ENCODE measurements at regions not wholly inside any gene's neighbourhood (a gene's known extent, or its start where the extent isn't known, plus 50 kb on each side); places are given as distances from the start of the nearest gene placed in this dataset.

DNA sequence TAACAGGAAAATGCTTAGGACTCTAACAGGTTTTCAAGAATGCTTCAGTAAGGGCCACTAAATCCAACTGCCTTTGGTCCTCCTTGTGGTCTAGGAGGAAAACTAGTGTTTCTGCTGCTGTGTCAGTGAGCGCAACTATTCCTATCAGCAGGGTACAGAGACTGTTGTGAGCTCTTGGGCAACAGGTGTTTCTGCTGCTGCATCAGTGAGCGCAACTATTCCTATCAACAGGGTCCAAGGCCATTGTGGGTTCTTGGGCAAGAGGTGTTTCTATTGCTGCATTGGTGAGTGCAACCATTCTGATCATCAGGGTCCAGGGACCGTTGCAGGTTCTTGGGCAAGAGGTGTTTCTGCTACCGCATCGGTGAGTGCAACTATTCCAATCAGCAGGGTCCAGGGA, 256.3 kb downstream of the CDH10 start:
- intact Hi-C loops (cut with DNase I) = no loop called here
- no peak for DNase-seq

DNA sequence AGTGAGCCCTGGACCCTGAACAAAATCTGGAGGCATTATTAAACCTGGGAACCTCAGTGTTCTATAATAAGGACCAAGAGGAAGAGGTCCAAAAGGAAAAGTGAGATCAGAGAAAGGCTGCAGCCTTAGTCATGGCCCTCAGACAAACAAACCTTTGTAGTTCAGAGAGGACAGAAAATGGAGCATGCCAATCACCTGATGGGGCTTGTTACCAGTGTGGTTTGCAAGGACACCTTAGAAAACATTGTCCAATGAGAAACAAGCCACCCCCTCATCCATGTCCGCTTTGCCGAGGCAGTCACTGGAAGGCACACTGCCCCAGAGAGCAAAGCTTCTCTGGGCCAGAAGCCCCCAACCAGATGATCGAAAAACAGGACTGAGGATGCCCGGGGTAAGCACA, 254.8 kb downstream of the CDH10 start:
- intact Hi-C loops (cut with DNase I) = no loop called here
- no peak for DNase-seq

DNA sequence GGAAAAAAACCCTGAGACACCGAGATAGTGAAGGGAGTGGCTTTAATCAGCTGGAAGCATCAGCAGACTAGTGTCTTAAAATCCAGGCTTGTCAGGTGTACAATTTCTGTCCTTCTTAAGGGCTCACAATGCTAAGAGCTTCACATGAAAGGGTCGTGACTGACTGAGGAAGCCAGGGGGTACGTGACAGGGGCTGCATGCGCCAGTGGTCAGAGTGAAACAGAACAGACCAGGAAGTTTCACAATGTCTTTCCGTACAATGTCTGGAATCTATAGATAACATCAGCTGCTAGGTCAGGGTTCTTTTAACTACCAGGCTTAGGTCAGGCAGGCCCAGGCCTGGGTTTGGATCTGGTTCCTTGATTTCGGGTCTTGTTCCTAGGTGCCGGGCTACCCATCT, 253.0 kb downstream of the CDH10 start:
- intact Hi-C loops (cut with DNase I) = no loop called here
- no peak for DNase-seq

DNA sequence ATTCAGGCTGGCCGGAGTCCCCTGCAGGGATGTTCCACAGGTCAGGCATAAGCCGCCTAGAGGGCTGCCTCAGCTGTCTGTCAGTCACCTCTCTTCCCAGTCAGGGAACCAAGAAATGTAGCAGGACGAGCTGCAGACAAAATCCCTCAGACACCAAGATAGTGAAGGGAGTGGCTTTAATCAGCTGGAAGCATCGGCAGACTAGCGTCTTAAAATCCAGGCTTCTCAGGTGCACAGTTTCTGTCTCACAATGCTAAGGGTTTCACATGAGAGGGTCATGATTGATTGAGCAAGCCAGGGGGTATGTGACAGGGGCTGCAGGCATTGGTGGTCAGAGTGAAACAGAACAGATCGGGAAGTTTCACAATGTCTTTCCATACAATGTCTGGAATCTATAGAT, 247.2 kb downstream of the CDH10 start:
- DNase-seq = no peak
- intact Hi-C loops (cut with DNase I) = no loop called here

DNA sequence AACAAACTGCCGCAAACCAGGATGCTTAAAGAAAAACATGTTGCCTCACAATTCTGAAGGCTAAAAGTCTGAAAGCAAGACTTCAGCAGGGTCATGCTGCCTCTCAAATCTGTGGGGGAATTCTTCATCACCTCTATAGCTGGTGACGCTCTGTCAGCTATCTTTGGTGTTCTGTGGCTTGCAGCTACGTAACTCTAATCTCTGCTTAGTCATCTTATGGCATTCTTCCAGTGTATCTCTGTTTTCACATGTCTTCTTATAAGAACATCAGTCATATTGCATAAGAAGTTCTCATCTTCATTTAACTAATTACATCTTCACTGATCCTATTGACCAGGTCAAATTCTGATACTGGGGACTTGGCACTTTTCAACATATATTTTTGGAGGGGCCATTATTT, 243.0 kb downstream of the CDH10 start:
- intact Hi-C loops (cut with DNase I) = no loop called here
- DNase-seq = peak in 4 of 42 donors; percentile 10 to 36 (median 16)

DNA sequence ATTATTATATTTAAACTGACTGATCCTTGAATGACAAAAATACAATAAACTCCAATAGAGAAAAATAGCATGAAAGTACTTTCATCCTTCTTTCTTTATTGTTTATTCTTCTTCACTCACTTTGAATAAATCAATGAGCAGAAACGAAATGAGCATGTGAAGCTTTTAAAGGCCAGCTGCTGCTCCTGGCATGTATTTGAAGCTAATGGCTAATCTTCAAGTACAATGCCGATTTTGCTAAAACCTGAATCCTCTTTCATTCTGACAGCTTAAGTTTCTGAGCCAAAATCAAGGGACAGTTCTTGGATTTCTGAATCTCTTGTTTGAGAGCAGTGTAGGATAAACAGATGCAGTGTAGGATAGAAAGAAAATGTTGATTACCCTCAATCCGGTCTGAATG, 237.3 kb downstream of the CDH10 start:
- intact Hi-C loops (cut with DNase I) = no loop called here
- DNase-seq = no peak

DNA sequence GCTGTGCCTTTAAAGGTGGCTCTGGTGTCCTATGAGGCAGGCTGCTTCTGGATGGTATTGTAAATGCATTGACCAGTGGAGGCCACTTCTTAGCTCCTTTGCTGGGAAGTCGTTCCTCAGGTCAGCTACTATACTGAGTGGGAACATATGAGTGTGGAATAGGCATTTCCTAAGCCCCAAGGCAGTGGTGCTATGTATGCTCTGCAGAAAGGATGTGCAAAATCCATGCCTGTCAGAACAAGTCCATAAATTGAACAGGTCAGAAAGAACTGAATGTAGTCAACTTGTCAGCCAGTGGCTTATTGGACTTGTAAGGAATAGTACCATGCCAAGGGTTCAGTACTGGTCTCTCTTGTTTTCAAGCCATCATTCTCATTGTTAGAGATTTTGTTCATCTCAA, 216.4 kb downstream of the CDH10 start:
- intact Hi-C loops (cut with DNase I) = no loop called here

DNA sequence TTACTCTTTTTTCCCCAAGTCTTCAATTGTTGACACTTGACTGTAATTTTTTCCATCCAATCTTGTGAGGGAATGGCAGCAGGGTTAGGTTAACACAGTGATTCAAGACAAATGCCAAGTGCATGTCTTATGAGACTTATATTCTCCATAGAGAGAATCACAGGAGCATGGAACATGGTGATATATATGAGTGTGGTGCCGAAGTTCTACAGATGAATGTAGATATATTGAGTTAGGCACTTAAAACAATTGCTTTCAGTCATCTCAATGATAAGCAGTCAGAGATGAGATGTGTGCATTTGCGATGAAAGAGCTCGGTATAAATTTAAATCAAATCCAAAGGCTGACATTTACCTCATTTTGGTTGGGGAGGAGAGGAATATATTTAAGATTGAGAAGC, 211.2 kb downstream of the CDH10 start:
- no peak for DNase-seq
- intact Hi-C loops (cut with DNase I) = no loop called here

More for the DNA sequence above, 216.4 kb downstream of the CDH10 start:
- no peak for DNase-seq
